ENCODE measurements at regions not wholly inside any gene's neighbourhood (a gene's known extent, or its start where the extent isn't known, plus 50 kb on each side); places are given as distances from the start of the nearest gene placed in this dataset.

DNA sequence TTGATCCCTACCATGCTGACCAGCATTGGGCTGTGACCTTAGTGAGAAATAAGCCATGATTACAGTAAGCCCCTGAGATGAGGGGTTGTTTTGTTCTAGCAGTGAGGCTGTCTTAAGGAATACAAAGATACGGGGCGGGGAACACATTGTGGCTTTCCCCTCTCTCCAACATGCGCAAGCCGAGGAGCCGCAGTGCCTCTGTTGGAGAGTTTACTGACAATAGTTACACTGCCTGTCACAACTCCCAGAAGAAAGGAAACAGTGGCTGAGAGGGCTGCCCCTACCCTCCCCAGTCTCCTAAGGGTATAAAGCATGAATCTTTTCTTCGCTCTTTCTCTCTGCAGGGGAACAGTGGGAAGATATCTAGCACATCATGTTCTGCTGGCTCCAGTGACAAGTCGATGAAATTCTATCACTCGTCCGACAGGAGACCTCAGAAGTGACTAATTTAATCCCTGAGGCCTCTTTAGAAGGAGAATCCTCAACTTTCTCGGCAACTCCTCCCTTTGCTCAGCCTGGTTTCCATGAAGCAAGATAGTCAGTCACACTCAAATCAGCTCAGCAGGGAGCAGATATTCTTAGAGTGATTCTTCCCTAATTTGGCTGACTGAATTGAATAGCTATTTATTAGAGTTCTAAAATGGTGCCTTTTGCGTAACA, 409.0 kb upstream of the PROK2 start:
- no peak for DNase-seq (ENCODE audit: extremely low read depth in 1 of 2, low read depth in 1 of 2)

DNA sequence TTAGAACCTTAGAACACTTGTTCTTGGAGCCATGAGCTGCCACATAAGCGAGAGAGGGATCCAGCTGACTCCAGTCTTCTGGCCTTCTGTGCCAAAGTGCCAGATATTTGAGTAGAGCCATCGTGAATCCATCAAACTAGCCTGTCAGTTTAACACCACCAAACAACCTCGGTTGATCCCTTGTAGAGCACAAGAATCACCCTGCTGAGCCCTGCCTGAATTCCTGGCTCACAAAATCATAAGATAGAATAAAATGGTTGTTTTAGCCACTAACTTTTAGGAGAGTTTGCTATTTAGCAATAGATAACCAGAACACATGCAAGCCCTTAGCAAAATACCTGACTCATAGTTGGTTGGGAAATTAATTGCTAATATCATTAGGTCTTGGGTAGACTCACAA, 407.6 kb upstream of the PROK2 start:
- no peak for DNase-seq (ENCODE audit: extremely low read depth in 1 of 2, low read depth in 1 of 2)

DNA sequence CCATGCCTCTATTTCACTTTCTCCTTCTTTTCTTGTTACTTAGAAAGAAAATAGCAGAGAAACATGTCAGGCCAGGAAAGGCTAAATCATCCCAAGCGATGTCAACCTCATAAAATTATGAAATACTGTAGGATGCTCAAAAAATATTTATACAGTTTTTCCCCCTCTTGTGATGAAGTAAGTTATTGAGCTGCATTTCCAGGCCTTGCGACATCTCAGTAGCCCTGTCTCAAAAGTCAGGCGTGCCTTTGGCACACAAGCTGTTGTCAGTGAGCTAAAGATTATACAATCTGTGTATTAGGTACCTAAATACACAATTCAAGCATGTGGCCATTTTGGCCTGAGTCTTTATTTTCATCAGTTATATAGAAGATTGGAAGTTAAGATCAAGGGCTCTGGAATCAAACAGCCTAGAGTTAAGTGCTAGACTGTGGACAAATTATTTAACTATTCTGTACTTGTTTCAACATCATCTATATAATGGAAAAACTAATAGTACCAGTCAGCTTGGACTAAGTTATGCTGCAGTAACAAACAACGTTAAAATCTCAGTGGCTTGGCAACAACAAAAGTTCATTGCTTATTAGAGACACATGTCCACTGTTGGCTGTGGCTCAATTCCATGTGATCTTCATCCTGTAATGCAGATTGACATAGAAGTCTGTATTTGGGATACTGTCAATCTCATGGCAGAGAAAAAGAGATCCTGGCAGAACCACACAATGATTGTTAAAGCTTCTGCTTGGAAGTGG, 406.4 kb upstream of the PROK2 start:
- no peak for DNase-seq (ENCODE audit: extremely low read depth in 1 of 2, low read depth in 1 of 2)

DNA sequence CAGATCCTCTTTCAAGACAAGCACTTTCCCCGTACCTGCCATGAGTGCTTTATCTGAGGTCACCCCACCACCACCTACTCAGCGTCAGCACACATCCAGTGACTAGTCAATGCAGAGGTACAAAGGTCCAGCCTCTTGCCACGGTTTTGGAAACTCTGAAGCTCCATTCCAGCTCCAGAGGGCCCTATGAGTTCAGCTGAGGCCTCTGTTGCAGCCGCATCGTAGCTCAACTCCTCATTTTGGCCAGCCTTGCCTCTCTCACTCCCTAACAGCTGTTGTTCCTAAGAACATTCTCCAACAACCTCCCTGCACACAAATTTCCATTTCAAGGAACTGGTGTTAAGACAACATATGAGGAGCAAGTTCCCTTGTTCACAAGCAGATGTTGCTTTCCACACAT, 405.1 kb upstream of the PROK2 start:
- no peak for DNase-seq (ENCODE audit: extremely low read depth in 1 of 2, low read depth in 1 of 2)

DNA sequence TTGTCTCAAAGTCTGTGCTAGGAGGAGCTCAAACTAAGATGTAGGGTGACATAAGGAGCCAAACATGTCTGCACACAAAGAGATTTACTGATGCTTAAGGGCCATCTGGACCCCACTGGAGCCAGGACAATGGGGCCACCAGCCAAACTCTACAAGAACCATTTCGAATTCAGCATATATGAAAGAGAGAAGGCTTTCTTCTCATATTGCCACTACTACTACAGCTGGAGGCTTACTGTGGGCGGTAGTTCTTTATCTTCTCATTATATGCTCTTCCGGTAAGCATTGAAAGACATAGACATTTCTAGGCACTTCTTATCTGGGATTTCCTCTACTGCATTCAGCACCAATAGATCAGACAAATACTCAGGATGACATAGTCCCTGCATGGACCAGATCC, 404.4 kb upstream of the PROK2 start:
- DNase-seq (ENCODE audit: extremely low read depth in 1 of 2, low read depth in 1 of 2) = no peak

DNA sequence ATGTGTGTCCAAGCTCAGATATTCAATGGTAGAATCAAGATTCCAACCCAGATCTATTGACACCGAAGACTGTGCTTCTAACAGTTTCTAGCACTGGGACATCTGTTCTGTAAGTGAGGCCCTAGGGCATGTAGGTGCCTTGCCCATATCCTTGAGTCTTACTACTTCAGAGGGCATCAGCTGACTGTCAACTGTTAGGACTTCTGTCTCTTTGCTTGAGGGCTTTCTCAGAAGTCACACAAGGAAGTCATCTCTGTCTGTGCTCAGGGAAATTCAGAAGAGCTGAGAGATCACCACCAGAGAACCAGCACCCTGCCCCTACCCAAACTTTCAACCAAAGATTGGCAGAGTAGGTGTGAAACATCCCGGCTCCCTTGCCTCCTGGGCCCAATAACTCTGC, 403.6 kb upstream of the PROK2 start:
- DNase-seq (ENCODE audit: extremely low read depth in 1 of 2, low read depth in 1 of 2) = no peak

DNA sequence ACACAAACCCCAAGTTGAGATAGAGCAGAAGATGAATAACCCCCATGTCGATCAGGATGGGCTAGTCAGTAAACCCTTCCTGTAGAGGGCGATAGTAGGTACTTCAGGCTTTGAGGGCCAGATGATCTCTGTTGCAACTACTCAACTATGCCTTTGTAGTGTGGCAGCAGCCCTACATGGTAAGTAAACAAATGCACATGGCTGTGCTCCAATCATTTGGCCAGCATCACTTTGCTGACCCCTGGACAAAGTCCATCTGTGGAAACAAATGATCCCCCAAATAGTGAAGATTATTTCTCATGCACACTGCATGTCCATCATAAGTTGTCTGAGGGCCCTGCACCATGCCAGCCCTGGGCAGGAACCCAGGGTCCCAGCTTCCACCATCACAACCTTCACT, 402.2 kb upstream of the PROK2 start:
- no peak for DNase-seq (ENCODE audit: extremely low read depth in 1 of 2, low read depth in 1 of 2)

DNA sequence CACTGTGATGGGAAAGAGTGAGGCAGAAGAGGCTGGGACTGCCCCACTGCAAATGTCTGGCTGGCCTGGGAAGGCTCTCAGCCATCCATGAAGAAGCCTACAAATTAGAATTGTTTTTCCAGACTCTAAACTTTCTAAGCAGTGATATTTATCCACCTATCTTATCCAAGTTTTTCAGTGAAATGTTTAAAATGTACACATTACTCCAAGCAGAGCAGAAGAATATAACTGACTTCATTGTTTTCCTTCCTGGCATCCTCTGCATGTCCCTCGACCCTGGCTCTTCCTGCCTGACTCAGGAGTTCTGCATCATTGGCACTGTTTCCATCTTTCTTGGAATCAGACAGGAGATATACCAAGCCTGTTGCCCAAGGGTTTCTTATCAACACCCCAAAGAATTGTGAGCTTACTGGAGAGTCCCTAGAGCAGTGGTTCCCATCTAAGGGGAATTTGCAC, 401.5 kb upstream of the PROK2 start:
- DNase-seq (ENCODE audit: extremely low read depth in 1 of 2, low read depth in 1 of 2) = no peak

DNA sequence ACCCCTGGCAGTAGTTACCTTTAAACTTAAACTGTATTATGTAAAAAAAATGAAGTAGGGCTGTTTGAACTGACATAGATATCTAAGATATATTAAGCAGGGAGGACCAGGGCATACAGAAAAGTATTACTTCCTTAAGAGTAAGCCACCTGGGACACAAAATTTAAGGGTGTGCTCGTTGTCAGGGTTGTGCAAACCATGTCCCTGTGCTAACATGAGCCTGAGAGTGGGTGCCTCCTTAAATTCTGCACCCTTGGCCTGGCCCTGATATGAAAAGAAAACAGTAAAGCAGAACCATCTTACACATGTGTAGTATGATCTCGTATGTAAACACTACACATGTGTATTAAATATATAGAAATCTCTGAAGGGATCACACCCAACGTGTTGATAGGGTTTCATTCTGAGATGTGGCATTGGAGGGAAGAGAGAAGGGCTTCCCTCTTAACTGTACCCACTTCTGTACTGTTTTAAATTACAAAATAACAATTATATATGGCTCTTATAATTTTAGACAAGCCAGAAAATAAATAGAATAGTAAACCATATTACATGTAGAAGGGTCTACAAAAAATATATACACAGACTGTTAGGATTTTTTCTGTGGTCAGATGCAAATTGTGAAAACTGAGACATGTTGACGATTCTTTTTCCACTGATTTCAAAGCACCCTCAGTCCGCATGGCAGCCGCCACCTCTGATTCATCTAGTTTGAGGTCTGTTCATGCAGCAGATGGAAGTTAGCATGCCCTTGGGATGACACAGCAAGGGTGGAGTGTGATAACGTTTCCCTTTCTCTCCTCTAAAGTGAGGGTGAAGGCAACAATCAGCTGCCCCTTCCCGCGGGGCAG, 400.8 kb upstream of the PROK2 start:
- DNase-seq (ENCODE audit: extremely low read depth in 1 of 2, low read depth in 1 of 2) = no peak

DNA sequence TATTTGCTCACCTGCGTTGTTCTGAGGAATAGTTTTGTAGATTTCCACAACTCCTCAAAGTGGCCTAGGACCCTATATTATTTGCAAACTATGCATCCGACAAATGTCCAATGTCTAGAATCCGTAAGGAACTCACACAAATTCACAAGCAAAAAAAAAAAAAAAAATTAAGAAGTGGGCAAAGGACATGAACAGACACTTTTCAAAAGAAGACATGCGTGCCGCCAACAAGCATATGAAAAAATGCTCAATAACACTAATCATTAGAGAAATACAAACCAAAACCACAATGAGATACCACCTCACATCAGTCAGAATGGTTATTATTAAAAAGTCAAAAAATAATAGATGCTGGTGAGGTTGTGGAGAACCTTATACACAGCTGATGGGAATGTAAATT, 398.5 kb upstream of the PROK2 start:
- DNase-seq (ENCODE audit: extremely low read depth in 1 of 2, low read depth in 1 of 2) = no peak

DNA sequence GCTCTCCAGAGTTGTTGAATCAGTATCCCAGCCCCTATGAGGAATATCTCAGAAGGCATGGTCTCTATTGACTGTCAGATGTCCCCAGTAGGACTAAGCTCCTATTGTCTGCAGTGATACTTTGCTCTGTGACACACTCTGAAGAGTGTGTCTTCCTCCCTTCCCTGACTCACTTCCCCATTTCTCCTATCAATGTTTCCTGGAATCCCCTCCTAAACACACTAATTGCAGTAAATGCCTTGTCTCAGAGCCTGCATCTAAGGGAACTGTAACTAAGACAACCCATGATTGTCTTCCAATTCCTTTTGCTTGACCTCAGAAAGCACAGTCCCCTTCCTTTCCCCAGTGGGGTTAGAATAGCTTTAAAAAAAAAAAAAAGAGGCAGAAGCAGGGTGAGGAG, 397.3 kb upstream of the PROK2 start:
- DNase-seq (ENCODE audit: extremely low read depth in 1 of 2, low read depth in 1 of 2) = no peak

DNA sequence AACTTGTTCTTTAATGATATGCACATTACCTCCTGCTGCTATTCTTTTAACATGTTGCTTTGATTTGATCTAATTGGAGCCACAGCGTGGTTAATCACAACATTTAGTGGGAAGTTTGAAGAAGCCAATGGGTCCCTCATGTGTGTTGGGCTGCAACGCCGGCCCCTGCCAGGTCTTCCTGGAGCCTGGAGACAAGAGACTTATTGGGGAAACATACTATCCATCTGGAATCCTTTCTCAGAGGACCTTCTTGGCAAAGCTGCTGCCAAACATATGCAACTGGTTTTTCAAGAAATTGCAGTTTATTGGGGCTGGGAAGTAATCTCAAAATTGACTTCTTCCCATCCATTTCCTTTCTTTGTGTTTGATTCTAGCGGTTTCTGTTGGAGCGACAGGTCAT, 396.3 kb upstream of the PROK2 start:
- DNase-seq (ENCODE audit: extremely low read depth in 1 of 2, low read depth in 1 of 2) = no peak

DNA sequence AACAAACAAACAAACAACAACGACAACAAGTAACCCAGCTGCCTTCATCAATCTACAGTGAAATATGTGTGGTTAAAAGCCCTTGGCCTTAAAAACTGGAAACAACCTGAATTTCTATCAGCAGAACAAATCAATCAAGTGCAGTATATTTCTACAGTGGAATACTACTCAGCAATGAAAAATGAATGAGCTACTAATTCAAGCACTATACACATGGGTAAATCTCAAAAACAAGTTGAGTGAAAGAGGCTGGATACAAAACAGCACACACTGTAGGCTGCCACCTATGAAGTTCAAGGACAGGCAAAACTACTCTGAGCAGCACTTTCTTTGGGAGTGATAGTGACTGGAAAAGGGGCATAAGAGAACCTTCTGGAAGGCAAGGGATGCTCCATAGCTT, 395.5 kb upstream of the PROK2 start:
- no peak for DNase-seq (ENCODE audit: extremely low read depth in 1 of 2, low read depth in 1 of 2)

DNA sequence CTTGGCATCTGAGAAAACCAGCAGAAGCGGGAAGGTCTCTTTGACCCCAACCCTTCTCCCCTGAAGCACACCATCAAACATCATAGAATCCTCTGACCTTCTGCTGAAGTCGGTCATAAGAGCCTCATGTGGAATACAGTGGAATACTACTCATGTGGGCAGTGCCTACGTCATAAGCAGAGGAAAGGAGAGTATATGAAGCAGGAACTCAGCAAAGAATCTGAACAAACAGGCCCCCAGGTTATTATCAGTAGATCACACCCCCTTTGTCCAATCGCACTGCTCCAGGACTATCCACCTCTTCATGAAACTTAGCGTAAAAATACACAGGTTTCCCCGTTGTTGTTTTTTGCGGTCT, 394.1 kb upstream of the PROK2 start:
- DNase-seq (ENCODE audit: extremely low read depth in 1 of 2, low read depth in 1 of 2) = no peak

DNA sequence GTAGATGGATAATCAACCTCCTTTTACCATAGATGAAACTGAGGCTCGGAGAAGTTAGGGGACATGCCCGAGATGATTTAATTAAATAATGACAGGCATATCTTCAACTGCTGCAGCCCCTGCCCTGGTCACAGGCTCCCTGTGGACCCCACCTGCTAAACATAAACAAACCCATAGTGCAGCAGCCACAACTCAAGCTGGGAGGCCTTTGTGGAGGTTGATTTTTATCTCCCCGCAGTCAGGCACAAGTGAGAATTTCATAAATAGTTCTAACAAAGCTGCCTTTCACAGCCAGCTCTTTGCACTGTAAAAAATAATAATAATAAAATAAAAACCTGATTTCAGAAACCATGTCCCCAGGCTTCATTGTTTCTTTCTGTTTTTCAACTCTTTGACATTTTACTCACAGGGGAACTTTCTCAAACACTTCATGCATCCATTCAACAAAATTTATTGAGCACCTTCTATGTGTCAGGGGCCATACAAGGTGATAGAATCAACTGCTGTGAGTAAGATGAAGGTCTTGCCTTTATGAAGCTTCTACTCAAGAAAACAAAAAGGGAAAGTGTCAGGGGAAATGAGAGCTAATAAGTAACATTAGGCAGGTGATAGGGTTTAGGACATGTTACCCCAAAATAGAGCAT, 393.6 kb upstream of the PROK2 start:
- DNase-seq (ENCODE audit: extremely low read depth in 1 of 2, low read depth in 1 of 2) = no peak

DNA sequence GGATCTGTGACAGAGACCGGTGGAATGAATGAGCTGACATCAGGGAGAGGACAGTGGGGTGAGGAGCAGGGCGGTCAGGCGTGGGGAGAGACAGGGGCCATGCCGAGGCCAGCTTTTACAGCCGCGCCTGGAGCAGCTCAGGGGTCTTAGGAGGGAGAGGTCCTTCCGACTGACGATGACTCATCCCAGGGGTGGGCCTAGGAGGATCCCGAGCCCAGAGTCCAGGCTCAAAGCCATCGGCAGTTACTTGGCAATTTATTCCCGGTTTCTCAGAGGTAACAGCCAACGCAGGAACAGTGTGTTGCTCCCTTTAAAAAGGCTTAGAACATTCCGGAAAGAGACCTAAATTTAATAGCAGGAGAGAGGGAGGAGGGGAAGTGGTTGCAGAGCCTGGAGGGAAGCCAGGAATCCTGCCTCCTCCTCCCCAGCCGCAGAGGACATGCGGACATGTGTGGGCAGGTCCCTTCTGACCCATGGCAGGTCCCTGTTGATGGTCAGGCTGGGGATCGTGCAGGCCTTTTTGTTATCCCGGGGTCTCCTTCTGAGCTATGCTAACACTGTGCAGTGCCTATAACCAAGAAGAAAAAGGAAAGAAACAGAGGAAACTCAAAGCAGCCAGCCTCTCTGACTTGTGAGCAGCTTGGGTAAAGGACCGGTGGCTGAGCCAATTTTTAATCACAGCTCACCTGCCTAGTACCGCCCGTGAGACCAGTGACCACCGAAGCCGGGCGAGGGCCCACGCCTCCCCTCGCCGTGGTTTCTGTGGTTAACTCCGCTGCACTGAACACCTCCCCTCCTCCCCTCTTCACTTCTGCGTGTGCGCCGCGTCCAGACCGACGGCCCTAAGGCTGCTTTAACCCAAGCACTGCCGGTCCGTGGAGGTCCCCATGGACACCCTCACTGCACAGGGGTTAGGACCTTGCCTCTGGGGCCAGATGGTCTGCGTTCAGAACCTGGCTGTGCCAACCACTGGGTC, 392.4 kb upstream of the PROK2 start:
- no peak for DNase-seq (ENCODE audit: extremely low read depth in 1 of 2, low read depth in 1 of 2)

DNA sequence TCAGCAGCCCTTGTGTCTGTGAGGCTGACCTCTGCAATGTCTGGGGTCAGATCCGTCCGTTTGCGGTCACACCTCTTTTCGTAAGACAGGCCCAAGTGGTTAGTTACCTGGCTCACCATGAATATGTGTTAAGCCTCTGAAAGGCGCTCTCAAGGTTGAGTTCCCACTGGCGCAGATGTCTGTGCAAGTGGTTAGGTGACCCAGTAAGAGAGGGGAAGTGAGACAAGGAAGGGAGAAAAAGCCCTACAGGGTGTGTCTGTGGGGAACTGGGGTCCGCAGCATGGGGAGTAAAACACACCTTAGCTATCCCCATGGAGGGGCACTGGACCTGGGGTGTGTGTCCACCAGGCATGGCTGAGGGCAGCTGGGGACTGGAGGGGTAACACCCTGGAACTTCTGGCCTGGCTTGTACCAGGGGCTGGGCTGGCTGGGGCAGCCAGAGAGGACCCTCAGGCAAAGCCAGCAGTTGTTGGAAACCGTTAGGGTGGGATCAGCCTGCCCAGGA, 391.6 kb upstream of the PROK2 start:
- no peak for DNase-seq (ENCODE audit: extremely low read depth in 1 of 2, low read depth in 1 of 2)

DNA sequence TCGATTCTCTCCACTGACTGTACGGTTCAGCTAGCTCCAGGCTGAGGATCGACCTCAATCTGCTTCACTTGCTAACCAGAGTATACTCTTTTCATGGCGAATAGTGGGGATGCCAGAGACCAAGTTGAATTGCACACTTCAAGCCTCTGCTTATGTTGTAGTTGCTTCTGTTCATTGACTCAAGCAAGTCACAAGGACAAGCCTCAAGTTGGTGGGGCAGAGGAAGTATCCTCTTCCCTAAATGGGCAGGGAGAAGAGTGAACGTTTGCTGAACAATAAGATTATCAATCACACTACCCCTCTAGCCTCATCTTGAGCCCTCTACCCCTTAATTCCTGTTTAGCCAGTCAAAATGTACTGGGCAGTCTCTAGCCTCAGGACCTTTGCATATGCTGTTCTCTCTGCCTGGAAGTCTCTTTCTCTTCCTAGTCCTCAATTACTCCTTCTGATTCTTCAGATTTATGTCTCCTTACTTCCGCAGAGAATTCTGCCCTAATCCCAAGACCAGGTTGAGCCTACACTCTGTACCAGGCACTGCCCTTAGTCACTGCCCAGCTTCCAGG, 390.4 kb upstream of the PROK2 start:
- DNase-seq (ENCODE audit: extremely low read depth in 1 of 2, low read depth in 1 of 2) = no peak

DNA sequence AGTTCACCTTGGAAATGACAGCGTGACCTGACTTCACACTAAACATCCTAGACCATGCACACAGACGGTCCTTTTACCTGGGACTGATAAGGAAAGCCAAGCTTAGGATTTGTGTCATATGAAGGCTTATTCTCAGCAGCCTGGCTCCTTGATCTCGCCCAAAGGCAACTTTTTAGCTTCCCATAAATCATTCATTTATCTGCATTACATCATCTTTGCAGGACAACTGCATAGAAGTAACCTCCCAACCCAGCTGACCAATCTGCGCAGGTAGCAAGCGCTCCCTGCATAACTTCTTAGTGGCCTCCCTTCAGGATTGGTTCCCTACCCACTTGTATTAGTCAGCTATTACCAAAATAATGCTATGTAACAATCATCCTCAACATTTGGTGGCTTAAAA, 389.9 kb upstream of the PROK2 start:
- no peak for DNase-seq (ENCODE audit: extremely low read depth in 1 of 2, low read depth in 1 of 2)

DNA sequence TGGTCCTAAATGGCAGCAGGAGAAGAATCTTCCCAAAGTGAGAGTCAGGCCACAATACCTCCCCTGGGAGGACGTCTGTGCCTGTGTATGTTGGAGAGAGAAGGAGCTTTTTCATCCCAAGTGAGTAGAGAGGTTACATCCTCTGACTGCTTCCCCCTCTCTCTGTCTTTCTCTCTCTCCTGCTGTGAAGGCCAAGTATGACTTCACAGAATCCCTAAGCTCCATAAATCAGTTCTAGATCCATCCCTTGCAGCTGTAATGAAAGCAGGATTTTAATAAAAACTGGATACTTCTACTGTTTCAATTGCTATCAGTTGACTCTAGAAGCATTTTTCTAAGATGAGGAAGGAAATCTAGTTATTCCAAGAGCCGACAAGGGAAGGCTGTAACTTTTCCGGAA, 389.1 kb upstream of the PROK2 start:
- no peak for DNase-seq (ENCODE audit: extremely low read depth in 1 of 2, low read depth in 1 of 2)

Data from activated CD8-positive, alpha-beta memory T cell treated with anti-CD3 and anti-CD28 coated beads for 1 hour (primary cell).